ENCODE measurements at regions not wholly inside any gene's neighbourhood (a gene's known extent, or its start where the extent isn't known, plus 50 kb on each side); places are given as distances from the start of the nearest gene placed in this dataset.
"Not testable (repeated sequence)": the region's sequence is repeated elsewhere in the genome, so short reads cannot be mapped to it uniquely, and the experiment has no call there.

DNA sequence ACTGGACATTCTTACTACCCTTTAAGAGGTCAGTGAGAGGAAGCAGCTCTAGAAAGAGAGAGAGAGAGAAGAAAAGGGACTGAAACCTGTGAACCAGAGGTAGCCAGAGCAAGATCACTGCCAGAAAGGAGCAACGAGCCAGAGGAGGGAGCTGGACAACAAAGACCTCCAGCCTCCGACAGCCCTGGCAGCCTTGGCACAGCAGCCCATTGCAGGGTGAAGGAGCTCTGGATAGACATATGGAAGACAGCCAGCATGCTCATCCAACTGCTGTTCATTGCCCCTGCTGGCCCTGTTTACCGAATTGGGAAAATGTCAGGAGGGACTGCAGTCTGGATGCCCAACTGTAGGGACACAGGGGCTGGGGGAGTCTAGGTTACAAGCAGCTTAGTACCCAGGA is 228.4 kb upstream of the SLC35G4 start:
- DNase-seq (ENCODE audit: low read depth), result no peak

DNA sequence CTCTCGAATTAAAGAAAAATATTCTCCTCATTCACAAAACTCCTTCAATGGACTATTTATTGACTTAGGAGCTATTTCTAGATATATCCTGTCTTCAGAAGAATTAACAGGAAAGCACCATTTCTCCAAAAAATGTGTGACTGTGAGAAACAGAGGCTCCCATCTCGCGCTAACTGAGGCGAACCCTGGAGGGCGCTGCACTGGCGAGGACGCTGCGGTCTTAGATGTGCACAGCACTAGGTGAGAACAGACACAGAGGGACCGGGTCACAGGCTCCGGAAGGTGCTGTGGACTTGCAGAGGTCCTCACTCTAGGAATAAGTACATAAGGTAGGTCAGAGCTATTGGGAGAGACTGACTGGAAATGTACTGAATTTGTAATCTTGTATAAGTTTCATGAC is 229.7 kb upstream of the SLC35G4 start:
- no peak for DNase-seq (ENCODE audit: low read depth)

DNA sequence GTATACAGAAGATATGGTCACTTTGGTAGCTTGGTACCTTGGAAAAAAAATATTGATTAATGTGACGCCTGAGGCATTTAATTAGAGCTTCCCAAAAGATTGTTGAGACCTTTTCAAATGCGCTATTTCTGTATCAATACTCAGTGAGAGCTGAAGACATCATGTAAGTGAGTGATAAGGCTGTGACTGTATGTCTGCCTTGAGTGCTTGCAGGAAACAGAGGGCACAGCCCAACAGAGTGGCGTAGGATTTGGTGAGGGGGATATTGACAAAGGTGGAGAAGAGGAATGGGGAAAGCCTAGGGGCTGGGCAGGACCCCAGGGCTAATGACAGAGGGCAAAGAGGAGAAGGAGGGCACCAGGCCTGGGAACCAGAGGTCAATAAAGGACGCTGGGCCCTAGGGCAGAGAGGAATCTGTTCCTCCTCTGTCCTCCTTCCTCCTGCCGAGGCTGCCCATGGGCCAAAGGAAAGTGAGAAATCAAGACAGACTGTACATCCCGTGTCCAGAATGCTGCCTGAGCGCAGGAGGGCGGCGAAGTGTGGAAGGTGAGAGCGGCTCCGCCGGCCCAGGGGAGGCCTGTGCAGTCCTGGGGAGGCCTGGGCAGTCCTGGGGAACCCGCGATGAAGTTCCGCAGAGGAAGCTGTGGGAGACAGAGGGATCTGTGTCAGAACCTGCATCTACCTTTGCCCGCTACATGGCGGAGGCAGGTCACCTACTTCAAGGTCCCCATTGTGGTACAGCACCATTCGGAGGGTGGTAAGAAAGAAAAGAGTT is 228.6 kb upstream of the PIEZO2 start:
- DNase-seq (ENCODE audit: low read depth), result no peak

DNA sequence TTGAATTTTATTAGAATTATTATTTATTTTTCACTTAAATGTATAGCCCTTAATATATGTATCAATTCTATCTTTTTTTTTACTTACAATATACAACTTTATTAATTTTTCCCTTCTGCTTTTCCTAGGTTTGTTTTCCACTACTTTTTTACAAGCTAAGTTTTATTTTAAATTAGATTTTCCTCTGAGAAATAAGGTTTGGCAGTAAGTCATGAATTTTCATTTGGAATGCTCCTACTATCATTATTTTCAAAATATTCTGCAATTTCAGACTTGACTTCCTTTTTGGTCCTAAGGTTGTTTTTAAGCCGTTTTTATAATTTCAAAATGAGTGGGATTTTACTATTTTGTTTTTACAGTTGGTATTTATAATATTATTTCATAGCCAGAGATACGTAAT is 222.8 kb upstream of the PIEZO2 start:
- no peak for DNase-seq (ENCODE audit: low read depth)

DNA sequence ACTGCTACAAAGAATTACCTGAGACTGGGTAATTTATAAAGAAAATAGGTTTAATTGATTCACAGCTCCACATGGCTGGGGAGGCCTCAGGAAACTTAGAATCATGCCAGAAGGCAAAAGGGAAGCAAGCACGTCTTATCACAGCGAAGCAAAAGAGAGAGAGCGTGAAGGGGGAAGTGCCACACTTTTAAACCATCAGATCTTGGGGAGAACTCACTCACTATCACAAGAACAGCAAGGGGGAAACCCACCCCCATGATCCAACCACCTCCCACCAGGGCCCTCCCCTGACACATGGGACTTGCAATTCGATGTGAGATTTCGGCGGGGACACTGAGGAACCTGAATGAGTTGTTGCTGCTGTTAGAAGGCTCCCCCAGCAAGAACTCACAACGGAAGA is 220.2 kb upstream of the PIEZO2 start:
- no peak for DNase-seq (ENCODE audit: low read depth)

DNA sequence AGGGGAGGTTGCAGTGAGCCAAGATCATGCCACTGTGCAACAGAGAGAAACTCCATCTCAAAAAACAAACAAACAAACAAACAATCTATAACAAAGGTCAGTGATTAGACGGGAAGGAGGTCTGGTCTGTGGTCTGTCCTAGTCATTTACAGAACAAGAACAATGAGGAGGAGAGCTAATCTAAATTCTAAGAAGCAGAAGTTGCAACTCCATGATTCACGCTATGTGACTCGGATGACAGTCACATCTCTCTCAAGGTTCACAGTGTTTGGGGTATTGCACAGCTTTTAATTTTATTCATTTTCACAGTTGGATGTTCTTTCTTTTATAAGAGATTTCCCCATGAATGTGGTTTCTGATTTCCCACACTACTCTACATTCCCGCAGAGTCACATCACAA is 218.7 kb upstream of the PIEZO2 start:
- DNase-seq (ENCODE audit: low read depth), result peak; percentile 8

DNA sequence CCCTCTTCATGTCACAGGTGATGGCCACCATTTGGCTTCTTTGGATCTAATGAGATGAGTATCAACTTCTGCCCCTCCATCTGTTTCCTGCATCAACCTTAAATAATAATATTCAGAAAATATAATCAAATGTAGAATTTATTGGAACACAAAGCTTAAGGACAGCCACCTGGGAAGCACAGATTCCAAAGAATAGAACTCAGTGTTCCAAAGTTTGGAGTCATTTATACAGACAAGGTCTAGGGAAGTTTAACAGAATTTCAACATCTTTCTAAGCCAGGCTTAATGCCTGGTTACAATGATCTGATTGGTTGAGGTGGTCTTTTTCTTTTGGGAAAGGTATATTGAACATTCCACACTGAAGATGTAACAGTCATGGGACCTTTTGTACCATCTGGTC is 218.0 kb upstream of the PIEZO2 start:
- no peak for DNase-seq (ENCODE audit: low read depth)

DNA sequence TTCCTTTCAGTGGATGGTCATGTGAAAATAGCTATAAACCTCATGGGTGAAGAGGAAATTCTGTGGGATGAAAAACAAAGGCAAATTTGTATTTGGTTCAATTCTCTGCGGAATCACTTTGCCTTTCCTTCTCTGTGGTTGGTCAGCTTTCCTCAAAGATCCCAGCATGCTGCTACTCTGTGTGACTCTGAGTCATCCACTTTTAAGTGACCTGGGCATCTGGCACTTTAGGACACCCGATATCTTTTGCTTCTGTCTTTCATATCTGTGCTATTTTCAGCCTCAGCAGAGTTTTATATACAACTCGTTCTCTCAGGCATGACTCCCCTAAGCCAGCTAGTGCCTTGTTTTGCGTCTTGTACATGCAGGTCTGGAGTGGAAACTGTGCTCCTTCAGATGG is 217.0 kb upstream of the PIEZO2 start:
- DNase-seq (ENCODE audit: low read depth), result peak; percentile 54

DNA sequence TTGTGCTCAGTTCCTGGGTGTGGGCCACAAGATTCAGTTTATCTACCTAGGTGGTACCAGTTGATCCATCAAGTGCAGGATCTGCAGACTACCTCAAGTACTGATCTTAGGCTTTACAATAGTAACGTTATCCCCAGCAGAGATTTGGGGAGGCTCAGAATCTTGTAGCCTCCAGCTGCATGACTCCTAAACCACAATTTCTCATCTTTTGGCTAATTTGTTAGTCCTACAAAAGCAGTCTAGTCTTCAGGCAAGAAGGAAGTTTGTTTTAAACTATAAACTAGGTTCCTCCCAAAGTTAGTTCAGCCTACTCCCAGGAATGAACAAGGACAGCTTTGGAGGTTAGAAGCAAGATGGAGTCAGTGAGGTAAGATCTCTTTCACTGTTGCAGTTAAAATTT is 213.5 kb upstream of the PIEZO2 start:
- no peak for DNase-seq (ENCODE audit: low read depth)

DNA sequence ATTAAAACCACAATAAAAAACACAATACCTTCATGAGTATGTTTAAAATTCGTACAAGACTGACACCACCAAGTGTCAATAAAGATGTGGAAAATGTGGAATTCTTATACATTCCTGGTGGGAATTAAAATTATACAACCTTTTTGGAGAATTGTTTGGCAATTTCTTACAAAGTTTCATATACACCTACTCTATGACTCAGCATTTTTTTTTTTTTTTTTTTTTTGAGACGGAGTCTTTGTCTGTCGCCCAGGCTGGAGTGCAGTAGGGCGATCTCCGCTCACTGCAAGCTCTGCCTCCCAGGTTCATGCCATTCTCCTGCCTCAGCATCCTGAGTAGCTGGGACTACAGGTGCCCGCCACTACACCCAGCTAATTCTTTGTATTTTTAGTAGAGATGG is 212.5 kb upstream of the PIEZO2 start:
- DNase-seq (ENCODE audit: low read depth), result not testable (repeated sequence)

DNA sequence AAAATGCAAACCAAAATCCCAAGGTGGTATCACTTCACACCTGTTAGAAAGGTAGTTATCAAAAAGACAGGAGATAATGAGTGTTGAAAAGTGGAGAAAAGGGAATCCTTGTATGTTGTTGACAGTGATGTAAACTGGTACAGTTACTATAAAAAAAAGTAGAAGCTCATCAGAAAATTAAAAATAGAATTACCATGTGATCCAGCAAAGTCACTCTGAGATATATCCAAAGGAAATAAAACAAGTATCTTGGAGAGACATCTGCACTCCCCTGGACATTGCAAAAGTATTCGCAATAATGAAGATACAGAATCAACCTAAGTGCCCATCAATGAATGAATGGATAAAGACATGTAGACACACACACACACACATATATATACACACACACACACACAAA is 208.3 kb upstream of the PIEZO2 start:
- no peak for DNase-seq (ENCODE audit: low read depth)

DNA sequence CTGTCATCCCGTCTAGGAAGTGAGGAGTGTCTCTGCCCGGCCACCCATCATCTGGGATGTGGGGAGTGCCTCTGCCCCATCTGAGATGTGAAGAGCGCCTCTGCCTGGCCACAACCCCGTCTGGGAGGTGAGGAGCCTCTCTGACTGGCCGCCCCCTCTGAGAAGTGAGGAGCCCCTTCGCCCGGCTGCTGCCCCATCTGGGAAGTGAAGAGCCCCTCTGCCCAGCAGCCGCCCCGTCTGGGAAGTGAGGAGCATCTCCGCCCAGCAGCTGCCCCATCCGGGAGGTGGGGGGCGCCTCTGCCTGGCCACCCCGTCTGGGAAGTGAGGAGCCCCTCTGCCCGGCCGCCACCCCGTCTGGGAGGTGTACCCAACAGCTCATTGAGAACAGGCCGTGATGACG is 195.2 kb upstream of the PIEZO2 start:
- DNase-seq (ENCODE audit: low read depth), result not testable (repeated sequence)

DNA sequence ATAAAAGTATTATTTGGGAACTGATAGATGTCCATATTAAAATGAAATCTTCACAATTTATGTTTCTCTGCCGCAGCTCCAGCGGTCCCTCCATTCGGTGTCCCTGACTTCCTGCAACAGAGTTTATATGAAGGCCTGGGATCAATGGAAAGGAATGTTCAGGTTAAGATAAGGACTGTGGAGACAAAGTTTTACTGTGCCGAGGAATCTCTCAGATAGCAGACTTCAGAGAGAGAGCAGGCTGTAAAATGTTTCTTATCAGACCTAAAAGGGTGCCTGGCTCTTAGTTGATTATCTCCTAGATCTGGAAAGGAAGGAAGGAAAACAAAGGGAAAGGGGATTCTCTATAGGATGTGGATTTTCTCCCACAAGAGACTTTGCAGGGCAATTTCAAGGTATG is 193.7 kb upstream of the PIEZO2 start:
- DNase-seq (ENCODE audit: low read depth), result no peak

DNA sequence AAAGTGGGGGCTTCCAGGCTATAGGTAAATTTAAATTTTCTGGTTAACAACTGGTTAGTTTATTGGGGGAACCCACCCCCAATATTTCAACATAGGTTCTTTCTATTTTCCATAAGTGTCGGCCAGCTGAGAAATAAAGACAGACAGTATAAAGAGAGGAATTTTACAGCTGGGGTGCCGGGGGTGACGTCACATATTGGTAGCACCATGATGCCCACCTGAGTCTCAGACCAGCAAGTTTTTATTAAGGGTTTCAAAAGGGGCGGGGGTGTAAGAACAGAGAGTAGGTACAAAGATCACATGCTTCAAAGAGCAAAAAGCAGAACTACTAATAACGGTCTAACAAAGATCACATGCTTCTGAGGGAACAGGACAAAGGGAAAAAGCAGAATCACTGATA is 192.7 kb upstream of the PIEZO2 start:
- DNase-seq (ENCODE audit: low read depth), result not testable (repeated sequence)

DNA sequence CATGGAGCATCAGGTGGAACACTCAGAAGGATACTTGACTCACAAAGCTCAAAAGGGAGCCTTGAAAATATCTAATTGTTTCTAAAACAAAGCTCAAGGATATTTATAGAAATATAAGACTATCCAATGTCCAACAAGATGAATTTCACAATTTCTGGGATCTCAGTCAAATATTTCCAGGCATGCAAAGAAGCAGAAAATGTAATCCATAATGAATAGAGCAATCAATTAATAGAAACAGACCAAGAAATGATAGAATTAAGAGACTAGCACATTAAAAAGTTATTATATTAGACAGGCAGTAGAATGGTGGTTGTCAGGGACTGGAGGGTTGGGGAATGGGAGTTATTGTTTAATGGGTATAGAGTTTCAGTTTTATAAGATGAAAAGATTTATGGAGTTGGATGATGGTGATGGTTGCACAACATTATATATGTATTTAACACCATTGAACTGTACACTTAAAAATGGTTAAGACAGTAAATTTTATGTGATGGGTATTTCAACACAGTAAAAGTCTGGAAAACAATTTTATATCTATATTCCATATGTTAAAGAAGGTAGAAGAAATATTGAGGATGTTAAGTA is 189.9 kb upstream of the PIEZO2 start:
- DNase-seq (ENCODE audit: low read depth), result no peak

DNA sequence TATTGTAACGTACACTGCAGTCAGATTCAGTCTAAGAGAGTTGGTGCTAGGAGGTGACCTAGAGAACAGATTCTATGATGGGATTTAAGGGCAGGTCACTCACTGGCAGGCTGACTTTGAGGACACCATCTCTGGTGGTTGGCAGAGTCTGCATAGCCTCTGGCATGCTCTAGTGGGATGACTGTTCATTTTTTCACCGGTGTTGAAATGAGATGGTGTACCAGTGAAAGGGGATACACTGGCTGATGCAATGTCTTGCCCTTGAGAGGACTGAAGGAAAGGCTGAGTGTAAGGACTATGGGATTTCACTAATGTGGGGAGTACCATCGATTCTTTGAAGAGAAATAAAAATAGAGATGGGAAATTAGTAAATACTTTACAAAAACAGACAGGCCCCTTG is 186.9 kb upstream of the PIEZO2 start:
- DNase-seq (ENCODE audit: low read depth), result no peak

DNA sequence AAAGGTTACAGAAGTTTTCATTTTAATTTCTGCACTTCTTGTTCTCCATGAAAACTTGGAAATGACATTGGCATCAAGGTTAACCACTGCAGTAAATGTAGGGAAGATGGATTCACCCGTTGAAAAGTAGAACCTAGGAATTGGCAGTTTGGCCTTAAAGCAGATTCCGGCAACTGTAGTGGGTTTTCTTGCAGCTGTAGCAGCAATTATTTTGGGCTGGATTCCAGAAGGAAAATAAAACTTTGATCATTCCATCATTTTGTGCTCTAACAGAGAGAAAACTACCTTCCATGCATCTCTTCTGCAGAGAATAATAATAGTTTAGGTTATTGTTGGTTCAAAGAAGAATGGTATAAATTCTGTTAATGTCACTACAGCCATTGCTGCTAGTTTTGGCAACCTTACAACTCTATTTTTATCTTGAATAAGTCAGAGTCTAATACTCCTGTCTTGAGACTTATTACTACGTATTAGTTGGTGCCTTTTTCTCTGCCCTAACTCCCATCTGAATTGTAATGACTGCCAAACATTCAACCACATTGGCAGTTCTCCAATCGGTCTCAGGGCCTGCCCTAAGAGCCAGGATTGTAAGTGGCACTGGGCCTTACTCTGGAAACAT is 178.1 kb upstream of the PIEZO2 start:
- no peak for DNase-seq (ENCODE audit: low read depth)

DNA sequence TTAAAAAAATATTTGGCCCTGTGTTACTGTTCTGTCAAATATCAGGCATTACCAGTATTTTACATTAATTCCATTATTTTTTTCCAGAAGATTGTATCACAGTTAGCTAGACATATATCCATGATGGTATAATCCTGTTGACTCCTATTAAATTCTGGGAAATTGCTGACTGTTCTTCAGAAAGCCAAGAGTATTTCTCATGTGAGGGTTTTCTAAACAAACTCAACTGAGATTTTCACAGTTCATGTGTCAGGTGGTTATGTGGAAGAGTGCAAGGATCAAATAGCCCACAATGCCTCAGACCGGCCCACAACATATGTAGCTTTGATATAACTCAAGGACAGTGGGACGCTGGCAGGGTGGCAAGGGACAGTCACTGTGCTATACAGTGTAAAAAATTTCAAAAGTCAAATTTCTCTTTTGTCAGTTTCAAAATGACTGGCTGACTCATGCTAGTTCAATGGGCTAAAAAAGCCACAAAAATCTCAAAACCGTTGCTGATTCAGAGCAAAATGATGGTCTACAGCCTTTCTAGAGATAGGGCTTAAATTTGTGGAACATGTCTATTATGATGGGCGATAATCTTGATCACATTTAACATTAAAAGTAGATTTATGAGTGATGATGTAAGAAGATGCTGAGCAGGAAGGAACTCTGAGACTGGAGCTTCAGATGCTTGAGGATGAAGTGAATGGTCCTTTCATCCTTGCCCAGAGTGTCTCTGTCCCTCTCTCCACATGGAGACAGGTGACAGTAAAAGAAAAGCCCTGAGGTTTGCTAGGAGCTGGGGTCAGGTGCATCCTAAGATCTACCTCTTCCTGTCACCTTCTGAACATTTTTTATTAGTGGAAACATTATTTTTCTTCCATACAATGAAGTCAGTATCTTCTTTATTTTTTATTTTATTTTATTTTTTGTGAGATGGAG is 175.8 kb upstream of the PIEZO2 start:
- peak; percentile 73 for DNase-seq (ENCODE audit: low read depth)

DNA sequence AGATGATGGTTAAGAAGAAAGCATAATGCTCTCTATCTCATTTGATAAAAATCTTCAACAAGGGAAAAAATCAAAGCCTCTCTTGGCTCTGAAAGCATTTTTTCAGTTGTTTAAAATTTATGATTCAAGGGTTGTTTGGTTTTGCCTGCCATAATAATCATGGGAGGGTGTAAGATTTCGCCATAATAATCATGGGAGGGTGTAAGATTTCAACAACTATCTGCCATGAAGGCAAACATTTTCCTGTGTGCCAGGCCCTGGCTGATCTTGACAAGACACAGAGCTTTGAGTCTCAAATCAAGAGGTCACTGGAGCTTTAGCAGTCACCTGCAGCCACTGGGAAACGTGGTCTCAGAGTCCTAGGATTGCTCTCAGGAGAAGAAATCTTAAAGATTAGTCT is 175.1 kb upstream of the PIEZO2 start:
- DNase-seq (ENCODE audit: low read depth), result peak; percentile 44

DNA sequence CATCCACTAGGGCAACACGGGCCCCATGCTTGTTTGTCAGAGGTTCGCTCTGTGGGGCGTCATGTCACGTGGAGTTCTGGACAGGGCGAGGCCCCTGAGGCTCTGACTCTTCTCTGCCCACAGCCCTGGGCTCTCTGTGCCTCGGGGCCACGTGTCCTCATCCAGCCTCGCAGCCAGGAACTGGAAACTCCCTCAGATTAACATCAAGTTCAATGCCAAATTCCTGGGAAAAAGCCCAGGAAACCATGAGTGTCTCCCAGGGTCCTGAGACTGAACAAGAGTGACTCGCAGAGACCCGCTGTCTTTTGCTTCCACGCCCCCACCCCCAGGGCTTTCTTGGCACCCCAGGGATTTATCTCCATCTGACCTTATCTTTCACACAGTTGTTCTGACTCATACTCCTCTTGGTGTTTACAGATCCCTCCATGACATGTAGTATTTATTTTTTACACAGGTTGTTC is 174.0 kb upstream of the PIEZO2 start:
- peak; percentile 86 for DNase-seq (ENCODE audit: low read depth)

DNA sequence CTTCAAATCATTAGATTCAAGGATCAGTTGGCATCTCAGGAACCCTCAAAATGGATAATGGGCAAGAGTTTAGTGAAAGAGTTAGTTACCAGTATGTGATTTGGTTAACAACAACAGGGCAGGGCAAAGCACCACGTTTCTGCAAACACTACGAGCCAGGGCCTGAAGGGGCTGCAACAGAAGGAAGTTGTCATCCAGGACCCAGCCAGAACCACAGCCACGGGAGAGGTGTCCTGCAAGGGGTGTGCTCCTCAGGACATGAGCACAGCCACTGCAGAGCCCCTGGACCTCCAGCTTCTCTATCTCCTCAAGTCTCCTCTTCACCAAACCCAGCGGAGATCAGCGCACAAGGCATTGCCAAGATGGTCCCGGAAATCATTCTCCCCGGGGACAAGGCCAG is 173.3 kb upstream of the PIEZO2 start:
- no peak for DNase-seq (ENCODE audit: low read depth)

DNA sequence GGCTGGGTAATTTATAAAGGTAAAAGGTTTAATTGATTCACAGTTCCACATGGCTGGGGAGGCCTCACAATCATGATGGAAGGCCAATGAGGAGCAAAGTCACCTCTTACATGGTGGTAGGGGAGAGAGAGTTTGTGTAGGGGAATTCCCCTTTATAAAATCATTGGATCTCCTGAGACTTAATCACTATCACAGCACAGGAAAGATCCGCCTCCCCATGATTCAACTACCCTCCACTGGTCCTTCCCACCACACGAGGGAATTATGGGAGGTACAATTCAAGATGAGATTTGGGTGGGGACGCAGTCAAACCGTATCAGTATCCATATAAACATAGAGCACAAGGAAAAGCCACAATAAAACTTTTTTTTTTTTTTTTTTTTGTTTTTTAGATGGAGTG is 172.6 kb upstream of the PIEZO2 start:
- no peak for DNase-seq (ENCODE audit: low read depth)

Data from Daoy (cell line).